BJ (cell line): ENCODE measurements at regions not wholly inside any gene's neighbourhood (a gene's known extent, or its start where the extent isn't known, plus 50 kb on each side); places are given as distances from the start of the nearest gene placed in this dataset.

Source experiments
- CTCF ChIA-PET: fragments of 350-600 bp; formaldehyde crosslinking; extraction: SDS; loops from one replicate; lab custom pipeline; 2021; ENCODE audit warnings: antibody characterized with exemption, inconsistent platforms; lab: Yijun Ruan, JAX
- POLR2A ChIA-PET: fragments of 300-600 bp; sonication (Branson Sonifier 250); formaldehyde crosslinking; extraction: SDS; loops from one replicate; lab custom pipeline; 2021; ENCODE audit warnings: antibody characterized with exemption; lab: Charles Lee
- DNase-seq: peaks from one replicate; pipeline ENCODE4 v3.0.0-alpha.2; 2011; ENCODE audit warnings: low read depth
- H3K27me3 ChIP-seq: 2 replicates; pipeline ENCODE4 v1.6.0; 2011; ENCODE audit warnings: low read length; ENCODE audit not compliant: control insufficient read depth, insufficient read depth
- H3K36me3 ChIP-seq: 2 replicates; pipeline ENCODE4 v1.5.1; 2011; ENCODE audit warnings: low read length; ENCODE audit not compliant: control insufficient read depth, insufficient read depth
- H3K4me3 ChIP-seq: 2 replicates; pipeline ENCODE4 v1.5.1; 2011; ENCODE audit warnings: low read depth, mild to moderate bottlenecking, control low read depth, low read length
- TF ChIP-seq, protein P1 (sequence below): IDR thresholded peaks from 2 replicates; pipeline ENCODE4 v1.5.1; 2011; ENCODE audit warnings: low read depth, mild to moderate bottlenecking, control low read depth, inconsistent platforms, low read length, moderate library complexity; ENCODE audit not compliant: insufficient read depth

DNA sequence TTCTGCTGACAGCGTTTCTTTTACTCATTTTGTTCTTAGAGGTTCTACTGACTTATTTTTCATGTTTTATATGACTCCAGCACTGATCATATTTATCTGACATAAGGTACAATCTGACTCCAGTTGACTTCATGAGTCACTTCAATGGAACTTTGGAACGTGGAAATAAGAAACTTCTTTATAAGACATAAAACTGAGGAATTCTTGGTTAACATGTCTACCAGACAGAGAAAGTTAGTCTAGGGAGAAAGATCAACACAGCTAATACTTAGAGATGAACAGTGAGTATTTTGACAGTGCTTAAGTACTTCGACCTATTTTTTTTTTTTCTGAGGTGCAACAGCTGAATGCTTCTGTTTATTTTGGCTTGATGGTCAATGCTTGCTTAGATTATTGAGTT is 679.5 kb downstream of the KCNJ2 start:
- ChIA-PET POLR2A (no interaction called here), CTCF (no interaction called here)
- DNase-seq, result peak; percentile 9
- Histone ChIP-seq H3K27me3 (no peaks in the 10 kb centered on the region), H3K4me3 (no peak overlapping the region), H3K36me3 (no peaks in the 10 kb centered on the region)
- TF ChIP-seq, protein P1, sequence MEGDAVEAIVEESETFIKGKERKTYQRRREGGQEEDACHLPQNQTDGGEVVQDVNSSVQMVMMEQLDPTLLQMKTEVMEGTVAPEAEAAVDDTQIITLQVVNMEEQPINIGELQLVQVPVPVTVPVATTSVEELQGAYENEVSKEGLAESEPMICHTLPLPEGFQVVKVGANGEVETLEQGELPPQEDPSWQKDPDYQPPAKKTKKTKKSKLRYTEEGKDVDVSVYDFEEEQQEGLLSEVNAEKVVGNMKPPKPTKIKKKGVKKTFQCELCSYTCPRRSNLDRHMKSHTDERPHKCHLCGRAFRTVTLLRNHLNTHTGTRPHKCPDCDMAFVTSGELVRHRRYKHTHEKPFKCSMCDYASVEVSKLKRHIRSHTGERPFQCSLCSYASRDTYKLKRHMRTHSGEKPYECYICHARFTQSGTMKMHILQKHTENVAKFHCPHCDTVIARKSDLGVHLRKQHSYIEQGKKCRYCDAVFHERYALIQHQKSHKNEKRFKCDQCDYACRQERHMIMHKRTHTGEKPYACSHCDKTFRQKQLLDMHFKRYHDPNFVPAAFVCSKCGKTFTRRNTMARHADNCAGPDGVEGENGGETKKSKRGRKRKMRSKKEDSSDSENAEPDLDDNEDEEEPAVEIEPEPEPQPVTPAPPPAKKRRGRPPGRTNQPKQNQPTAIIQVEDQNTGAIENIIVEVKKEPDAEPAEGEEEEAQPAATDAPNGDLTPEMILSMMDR, result no peak

DNA sequence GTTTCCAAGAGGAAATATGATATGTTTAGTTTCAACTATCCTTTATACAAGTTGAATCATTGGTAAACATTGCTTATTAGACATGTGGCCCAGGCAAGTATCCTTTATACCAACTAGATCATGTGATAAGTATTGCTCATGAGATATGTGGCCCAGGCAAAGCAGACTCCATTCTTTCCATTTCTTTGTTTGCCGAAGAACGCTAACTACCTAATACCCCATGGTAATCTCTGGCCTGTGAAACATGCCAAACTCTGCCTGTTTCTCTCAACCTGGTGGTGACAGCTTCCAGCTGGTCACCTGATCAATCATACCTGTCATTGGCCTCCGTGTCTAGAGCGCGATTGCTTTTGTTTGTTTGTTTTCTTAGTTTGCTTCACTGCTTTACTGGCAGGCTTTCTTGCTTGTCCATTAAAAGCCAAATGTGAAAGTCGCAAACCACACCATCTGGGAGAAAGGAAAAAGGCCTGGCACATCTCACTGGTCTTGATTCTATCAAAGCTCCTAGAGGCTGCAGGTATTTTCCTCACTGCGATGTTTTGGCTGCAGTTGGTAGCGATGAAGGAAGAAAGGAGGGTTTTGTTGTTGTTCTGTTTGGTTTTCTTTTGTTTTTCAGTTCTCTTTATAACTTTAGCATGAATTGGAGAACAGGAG is 686.2 kb downstream of the KCNJ2 start:
- ChIA-PET POLR2A (no interaction called here), CTCF (interaction anchor here (0.5 kb wide), 1 partner anchor 72 kb away, joined by 3 read pairs; no protein-coding TSS in a partner anchor)
- H3K4me3 ChIP-seq, result no peak overlapping the region
- DNase-seq, result no peak
- no peaks in the 10 kb centered on the region for H3K27me3 ChIP-seq
- TF ChIP-seq, protein P1, result no peak
- H3K36me3 ChIP-seq, result no peaks in the 10 kb centered on the region

DNA sequence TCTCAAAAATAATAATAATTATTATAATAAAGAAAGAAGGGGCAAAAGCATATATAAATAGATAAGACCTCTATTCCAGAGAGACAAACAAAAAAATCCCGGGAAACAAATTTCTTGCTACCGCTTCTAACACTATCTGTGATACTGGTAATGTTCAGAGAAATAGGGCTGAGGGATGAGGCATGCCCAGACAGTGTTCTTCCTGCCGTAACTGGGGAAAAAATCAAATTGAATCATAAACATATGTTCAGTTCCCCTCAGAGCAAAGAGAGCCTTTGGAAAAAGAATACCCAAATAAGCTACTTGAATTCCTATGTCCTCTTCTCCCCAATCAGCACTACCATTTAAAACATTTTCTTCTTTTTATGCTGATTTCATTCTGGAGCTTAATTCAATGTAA is 688.0 kb downstream of the KCNJ2 start:
- TF ChIP-seq, protein P1, result no peak
- POLR2A ChIA-PET, result no interaction called here
- no peaks in the 10 kb centered on the region for H3K27me3 ChIP-seq
- DNase-seq, result no peak
- H3K4me3 ChIP-seq, result no peak overlapping the region
- CTCF ChIA-PET, result no interaction called here
- no peaks in the 10 kb centered on the region for H3K36me3 ChIP-seq

DNA sequence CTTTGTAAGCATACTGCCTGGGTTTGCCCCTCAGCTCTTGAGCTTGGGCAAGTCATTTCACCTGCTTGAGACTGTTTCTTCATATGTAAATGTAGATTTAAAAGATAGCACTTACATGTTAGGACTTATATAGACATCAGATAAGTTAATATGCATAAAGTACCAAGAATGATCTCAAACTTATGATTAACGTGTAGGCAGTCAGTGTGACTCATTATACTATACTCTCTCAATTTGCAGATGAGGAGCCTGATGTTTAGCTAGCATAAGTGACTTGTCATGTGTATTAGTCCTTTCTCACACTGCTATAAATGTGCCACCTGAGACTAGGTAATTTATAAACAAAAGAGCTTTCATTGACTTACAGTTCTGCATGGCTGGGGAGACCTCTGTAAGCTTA is 690.5 kb downstream of the KCNJ2 start:
- Histone ChIP-seq H3K36me3 (no peaks in the 10 kb centered on the region), H3K4me3 (no peak overlapping the region), H3K27me3 (no peaks in the 10 kb centered on the region)
- ChIA-PET CTCF (no interaction called here), POLR2A (no interaction called here)
- TF ChIP-seq, protein P1, result no peak
- no peak for DNase-seq

DNA sequence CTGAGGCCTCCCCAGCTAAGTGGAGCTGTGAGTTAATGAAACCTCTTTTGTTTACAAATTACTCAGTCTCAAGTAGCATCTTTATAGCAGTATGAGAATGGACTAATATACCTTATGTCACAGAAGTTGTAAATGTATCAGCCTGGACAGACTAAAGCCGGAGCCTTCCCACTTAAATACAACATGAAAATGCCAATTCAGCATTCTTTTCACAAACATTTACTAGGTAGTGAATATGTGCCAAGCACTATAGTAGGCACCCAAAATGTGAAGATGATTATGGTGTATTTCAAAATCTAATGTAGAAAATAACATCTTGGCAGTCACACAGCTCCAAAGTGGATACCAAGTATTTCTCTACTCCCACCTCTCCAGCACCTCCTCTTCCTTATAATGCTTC is 693.0 kb downstream of the KCNJ2 start:
- TF ChIP-seq, protein P1, result no peak
- Histone ChIP-seq H3K4me3 (no peak overlapping the region), H3K27me3 (no peaks in the 10 kb centered on the region), H3K36me3 (no peaks in the 10 kb centered on the region)
- CTCF ChIA-PET, result no interaction called here
- DNase-seq, result no peak
- POLR2A ChIA-PET, result no interaction called here
